Transverse colon (tissue), 3 donors: ENCODE measurements at regions not wholly inside any gene's neighbourhood (a gene's known extent, or its start where the extent isn't known, plus 50 kb on each side); places are given as distances from the start of the nearest gene placed in this dataset.

Source experiments
- CTCF ChIP-seq, 5 experiments: fragments of 200-600 bp in 3 of 5; fragments of 450-650 bp in 2 of 5; sonication (generic) in 3 of 5; IDR thresholded peaks; 1 replicate in 2 of 5; 2 replicates in 3 of 5; pipeline ENCODE4 v1.5.1; 2016 to 2017; ENCODE audit warnings: antibody characterized with exemption in 5 of 5, inconsistent platforms in 3 of 5, mild to moderate bottlenecking in 2 of 5, moderate library complexity in 1 of 5
- EP300 ChIP-seq: sonication (generic); formaldehyde crosslinking; IDR thresholded peaks from one replicate; pipeline ENCODE4 v1.6.1; 2017; ENCODE audit warnings: antibody characterized with exemption, low read depth
- POLR2A ChIP-seq: fragments of 450-650 bp; IDR thresholded peaks from one replicate; pipeline ENCODE4 v1.6.1; 2016; ENCODE audit warnings: antibody characterized with exemption, mild to moderate bottlenecking, moderate library complexity

DNA sequence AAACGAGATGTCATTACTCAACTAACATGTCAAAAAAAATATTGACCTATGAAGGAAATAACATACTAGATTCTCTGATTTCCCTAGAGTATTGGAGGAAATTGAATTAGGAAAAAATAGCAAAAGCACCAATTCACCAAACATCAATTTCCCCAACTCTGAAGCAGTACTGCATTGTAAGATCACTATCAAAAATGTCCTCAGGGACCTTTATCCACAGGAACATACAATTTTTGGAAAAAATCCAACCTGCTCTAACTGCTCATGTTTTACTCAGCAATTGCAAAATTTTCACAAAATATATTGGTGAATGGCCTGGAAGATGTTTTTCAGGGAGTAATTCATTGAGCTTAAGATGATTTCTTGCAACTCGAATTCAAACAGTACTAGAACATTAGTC is 239.0 kb upstream of the GIMD1 start:
- TF ChIP-seq CTCF (IDR thresholded peaks at IDR 0.05) (no peak), POLR2A (no peak), EP300 (no peak)
